ENCODE measurements at regions not wholly inside any gene's neighbourhood (a gene's known extent, or its start where the extent isn't known, plus 50 kb on each side); places are given as distances from the start of the nearest gene placed in this dataset.

- in situ Hi-C loops (cut with MboI; ENCODE audit: low sequenced_read_pairs) = no loop called here
These were observed 117.0 kb upstream of the BLID start for GRCh38 chr11:122232985-122233384.

GRCh38 chr11:122230385-122230755 lies 114.4 kb upstream of the BLID start:
- H3K4me3 ChIP-seq = no peak overlapping the region
- in situ Hi-C loops (cut with MboI; ENCODE audit: low sequenced_read_pairs) = no loop called here
- no peaks in the 10 kb centered on the region for H3K4me1 ChIP-seq
- no peaks in the 10 kb centered on the region for H3K27me3 ChIP-seq (ENCODE audit: low read depth)
- H3K36me3 ChIP-seq (replicated peaks) = no peaks in the 10 kb centered on the region
- H3K9me3 ChIP-seq = no peaks in the 10 kb centered on the region
- DNase-seq (ENCODE audit: low spot score in 2 of 2) = no peak

More at GRCh38 chr11:122232985-122233384, 117.0 kb upstream of the BLID start:
- Histone ChIP-seq H3K27me3 (ENCODE audit: low read depth) (no peaks in the 10 kb centered on the region; the same call in 1 of the 2 replicates), H3K36me3 (replicated peaks) (no peaks in the 10 kb centered on the region), H3K4me3 (no peak overlapping the region), H3K9me3 (no peaks in the 10 kb centered on the region), H3K4me1 (no peaks in the 10 kb centered on the region)
- no peak for DNase-seq (ENCODE audit: low spot score in 2 of 2)

DNA sequence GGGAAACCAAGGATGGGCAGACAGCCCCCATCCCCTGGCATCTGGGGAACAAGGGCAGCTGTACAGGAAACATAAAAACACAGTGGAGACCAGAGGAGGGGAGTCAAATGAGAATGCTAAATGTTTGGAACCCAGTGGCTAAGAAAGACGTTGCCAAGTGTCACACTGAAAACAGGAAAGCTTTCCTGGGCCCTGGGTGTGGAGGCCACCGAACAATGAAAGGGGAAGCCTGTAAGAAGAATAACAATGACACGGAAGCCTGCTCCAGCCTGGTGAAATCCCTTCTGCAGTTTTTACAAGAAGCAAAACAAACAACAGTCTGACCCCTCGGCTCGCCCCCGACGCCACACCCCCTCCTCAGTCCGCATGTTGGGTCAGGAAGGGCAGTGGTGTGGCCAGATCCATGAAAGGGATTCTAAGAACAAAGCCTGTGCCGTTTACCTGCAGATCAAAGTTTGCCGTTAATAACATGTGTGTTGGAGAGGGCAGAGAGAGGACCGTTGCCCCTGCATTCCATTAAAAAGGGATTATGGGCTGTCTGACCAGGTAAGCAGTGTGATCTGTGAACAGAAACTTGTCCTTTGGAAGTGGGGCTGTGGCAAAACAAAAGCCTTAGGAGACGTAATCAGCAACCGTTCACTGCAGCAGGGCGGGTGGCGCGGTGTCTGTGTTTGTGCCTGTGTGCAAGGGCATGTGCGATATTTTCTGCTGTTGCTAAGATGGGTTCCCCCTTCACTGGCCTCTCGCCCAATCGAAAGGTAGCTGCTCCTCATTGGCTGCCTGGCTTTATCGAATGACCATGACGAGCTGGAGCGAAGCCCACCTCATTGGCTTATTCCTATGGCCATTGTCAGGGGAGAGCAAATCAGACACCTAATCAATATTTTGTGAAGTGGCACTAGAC lies 113.7 kb upstream of the BLID start:
- no peaks in the 10 kb centered on the region for H3K4me1 ChIP-seq
- no peak overlapping the region for H3K4me3 ChIP-seq
- peak in 1 of 2 experiments; percentile 24 for DNase-seq (ENCODE audit: low spot score in 2 of 2)
- no peaks in the 10 kb centered on the region for H3K9me3 ChIP-seq
- in situ Hi-C loops (cut with MboI; ENCODE audit: low sequenced_read_pairs) = no loop called here
- H3K36me3 ChIP-seq (replicated peaks) = no peaks in the 10 kb centered on the region
- no peaks in the 10 kb centered on the region for H3K27me3 ChIP-seq (ENCODE audit: low read depth)

- no peak for DNase-seq (ENCODE audit: low spot score in 2 of 2)
- no peak overlapping the region for H3K4me3 ChIP-seq
- H3K36me3 ChIP-seq (replicated peaks) = no peaks in the 10 kb centered on the region
- H3K4me1 ChIP-seq = no peaks in the 10 kb centered on the region
- in situ Hi-C loops (cut with MboI; ENCODE audit: low sequenced_read_pairs) = no loop called here
- H3K27me3 ChIP-seq (ENCODE audit: low read depth) = no peaks in the 10 kb centered on the region
- no peaks in the 10 kb centered on the region for H3K9me3 ChIP-seq
These were observed 113.1 kb upstream of the BLID start for GRCh38 chr11:122229078-122229477.

DNA sequence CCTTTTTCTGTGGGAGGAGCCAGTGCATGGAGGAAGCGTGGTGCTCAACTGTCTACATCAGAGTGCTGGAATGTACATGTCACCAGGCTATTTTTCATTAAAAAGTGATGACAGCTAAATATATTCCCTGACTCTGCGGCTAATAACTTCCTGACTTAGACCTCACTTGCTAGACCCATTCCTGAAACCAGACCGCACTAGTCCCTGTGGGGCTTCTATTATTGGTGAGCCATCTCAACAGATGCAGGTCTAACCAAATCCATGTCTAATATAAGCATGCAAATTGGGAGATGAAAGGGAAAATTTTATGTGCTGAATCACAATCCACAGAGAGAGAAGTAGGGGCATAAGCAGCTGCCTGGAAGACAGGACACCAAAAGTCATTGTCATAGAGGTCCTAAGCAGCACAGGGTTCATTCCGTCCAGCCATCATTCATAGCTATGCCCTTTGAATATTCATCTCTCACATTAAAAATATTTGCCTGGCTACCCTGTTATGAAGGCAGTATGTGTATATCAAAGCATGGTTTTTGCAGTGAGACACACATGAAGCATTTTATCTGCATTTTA lies 110.9 kb upstream of the BLID start:
- no peaks in the 10 kb centered on the region for H3K9me3 ChIP-seq
- in situ Hi-C loops (cut with MboI; ENCODE audit: low sequenced_read_pairs) = no loop called here
- DNase-seq (ENCODE audit: low spot score in 2 of 2) = no peak
- H3K27me3 ChIP-seq (ENCODE audit: low read depth) = no peaks in the 10 kb centered on the region
- no peaks in the 10 kb centered on the region for H3K36me3 ChIP-seq (replicated peaks)
- H3K4me3 ChIP-seq = no peak overlapping the region
- no peaks in the 10 kb centered on the region for H3K4me1 ChIP-seq

DNA sequence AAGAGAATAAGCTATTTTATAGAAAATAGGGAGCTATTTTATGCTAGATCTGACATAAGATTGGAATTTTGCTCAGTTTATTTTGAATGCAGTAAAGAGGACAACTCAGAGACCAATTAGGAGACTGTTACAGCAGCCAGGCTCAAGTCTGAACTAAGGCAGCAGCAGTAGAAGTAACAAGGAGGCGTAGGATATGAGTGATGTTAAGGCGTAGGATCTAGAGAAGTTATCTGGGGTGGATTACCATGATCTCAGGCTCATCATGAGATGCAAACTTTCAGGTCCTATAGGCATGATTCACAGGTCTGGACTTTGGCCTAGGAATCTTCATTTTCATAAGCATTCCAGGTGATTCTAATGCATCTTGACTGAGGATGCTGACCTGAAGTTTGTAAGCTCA lies 108.9 kb upstream of the BLID start:
- no peaks in the 10 kb centered on the region for H3K36me3 ChIP-seq (replicated peaks)
- H3K4me3 ChIP-seq = no peak overlapping the region
- in situ Hi-C loops (cut with MboI; ENCODE audit: low sequenced_read_pairs) = no loop called here
- DNase-seq (ENCODE audit: low spot score in 2 of 2) = no peak
- no peaks in the 10 kb centered on the region for H3K9me3 ChIP-seq
- no peaks in the 10 kb centered on the region for H3K27me3 ChIP-seq (ENCODE audit: low read depth)
- H3K4me1 ChIP-seq = no peaks in the 10 kb centered on the region

GRCh38 chr11:122220321-122220720 lies 104.3 kb upstream of the BLID start:
- no peaks in the 10 kb centered on the region for H3K9me3 ChIP-seq
- DNase-seq (ENCODE audit: low spot score in 2 of 2) = no peak
- H3K27me3 ChIP-seq (ENCODE audit: low read depth) = no peaks in the 10 kb centered on the region
- no peaks in the 10 kb centered on the region for H3K4me1 ChIP-seq
- no peaks in the 10 kb centered on the region for H3K36me3 ChIP-seq (replicated peaks)
- no peak overlapping the region for H3K4me3 ChIP-seq
- in situ Hi-C loops (cut with MboI; ENCODE audit: low sequenced_read_pairs) = no loop called here

DNA sequence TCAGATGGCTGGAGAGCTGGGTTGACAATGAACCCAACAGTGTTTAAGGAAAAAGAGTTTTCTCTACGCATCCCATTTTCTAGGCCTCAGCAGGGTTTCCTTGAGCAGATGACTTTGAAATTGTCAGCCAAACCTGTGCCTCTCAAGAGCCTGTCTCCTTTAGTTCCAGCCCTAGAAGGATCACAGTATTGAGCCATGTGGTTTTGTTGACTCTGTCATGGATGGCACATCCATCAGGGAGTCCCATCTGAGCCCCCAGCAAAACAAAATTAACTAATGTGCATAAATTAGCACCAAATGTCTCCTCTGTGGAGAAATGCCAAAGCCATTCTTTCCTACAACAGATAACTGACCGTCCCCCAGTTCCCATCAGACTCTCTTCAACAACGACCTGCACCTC lies 103.8 kb upstream of the BLID start:
- no peaks in the 10 kb centered on the region for H3K9me3 ChIP-seq
- no peak overlapping the region for H3K4me3 ChIP-seq
- H3K4me1 ChIP-seq = no peaks in the 10 kb centered on the region
- no peak for DNase-seq (ENCODE audit: low spot score in 2 of 2)
- no peaks in the 10 kb centered on the region for H3K36me3 ChIP-seq (replicated peaks)
- in situ Hi-C loops (cut with MboI; ENCODE audit: low sequenced_read_pairs) = loop anchor here (5.0 kb wide), 1 partner anchor 288 kb away; no protein-coding TSS in a partner anchor
- no peaks in the 10 kb centered on the region for H3K27me3 ChIP-seq (ENCODE audit: low read depth)

GRCh38 chr11:122215244-122215992 lies 99.4 kb upstream of the BLID start:
- peak; percentile 28 to 72 for DNase-seq (ENCODE audit: low spot score in 2 of 2)
- H3K36me3 ChIP-seq (replicated peaks) = no peaks in the 10 kb centered on the region
- H3K4me3 ChIP-seq = no peak overlapping the region
- in situ Hi-C loops (cut with MboI; ENCODE audit: low sequenced_read_pairs) = loop anchor here (5.0 kb wide), 1 partner anchor 292 kb away; no protein-coding TSS in a partner anchor
- H3K9me3 ChIP-seq = no peaks in the 10 kb centered on the region
- H3K4me1 ChIP-seq = no peaks in the 10 kb centered on the region
- H3K27me3 ChIP-seq (ENCODE audit: low read depth) = no peaks in the 10 kb centered on the region

GRCh38 chr11:122214567-122214966 lies 98.6 kb upstream of the BLID start:
- in situ Hi-C loops (cut with MboI; ENCODE audit: low sequenced_read_pairs) = no loop called here
- H3K36me3 ChIP-seq (replicated peaks) = no peaks in the 10 kb centered on the region
- H3K4me1 ChIP-seq = no peaks in the 10 kb centered on the region
- no peaks in the 10 kb centered on the region for H3K27me3 ChIP-seq (ENCODE audit: low read depth)
- H3K9me3 ChIP-seq = no peaks in the 10 kb centered on the region
- no peak for DNase-seq (ENCODE audit: low spot score in 2 of 2)
- no peak overlapping the region for H3K4me3 ChIP-seq

DNA sequence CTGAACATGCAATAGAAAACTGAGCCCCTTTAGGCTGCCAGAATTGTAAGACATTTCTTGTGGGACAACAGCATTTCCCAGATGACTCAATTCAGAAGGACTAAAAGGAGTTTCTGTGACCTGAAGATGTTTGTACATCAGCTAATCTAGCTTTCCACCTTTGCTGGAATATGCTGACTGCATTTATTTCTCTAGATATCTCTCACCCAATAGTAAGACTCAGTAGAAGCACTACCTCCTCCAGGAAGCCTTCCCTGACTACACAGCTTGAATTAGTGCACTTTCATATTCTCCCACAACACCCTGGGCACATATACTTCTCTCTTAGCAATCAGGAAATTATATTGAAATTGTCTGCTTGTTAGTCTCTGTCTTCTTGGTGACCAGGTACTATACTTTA lies 98.1 kb upstream of the BLID start:
- DNase-seq (ENCODE audit: low spot score in 2 of 2) = no peak
- H3K9me3 ChIP-seq = no peaks in the 10 kb centered on the region
- no peaks in the 10 kb centered on the region for H3K27me3 ChIP-seq (ENCODE audit: low read depth)
- H3K4me3 ChIP-seq = no peak overlapping the region
- H3K36me3 ChIP-seq (replicated peaks) = no peaks in the 10 kb centered on the region
- no peaks in the 10 kb centered on the region for H3K4me1 ChIP-seq
- in situ Hi-C loops (cut with MboI; ENCODE audit: low sequenced_read_pairs) = no loop called here

DNA sequence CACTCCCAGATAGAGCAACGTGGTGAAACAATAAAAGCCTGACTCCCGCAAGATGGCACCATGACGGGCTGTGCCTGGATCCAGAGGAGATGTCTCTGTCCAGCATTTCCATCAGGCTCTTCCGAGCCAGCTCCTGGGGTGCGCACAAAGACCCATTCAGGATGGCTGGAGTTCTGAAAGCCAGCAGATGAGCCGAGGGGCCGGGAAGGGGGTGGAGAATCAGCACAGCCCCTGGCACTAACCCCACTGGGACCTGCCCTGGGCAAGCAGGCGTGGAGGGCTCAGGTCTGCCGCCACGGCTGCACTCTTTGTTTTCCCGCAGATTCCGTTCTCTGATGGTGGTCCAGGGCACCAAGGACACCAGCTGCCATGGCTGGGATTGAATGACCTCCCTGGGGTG lies 97.2 kb upstream of the BLID start:
- in situ Hi-C loops (cut with MboI; ENCODE audit: low sequenced_read_pairs) = no loop called here
- Histone ChIP-seq H3K27me3 (ENCODE audit: low read depth) (no peaks in the 10 kb centered on the region), H3K4me1 (no peaks in the 10 kb centered on the region), H3K9me3 (no peaks in the 10 kb centered on the region), H3K36me3 (replicated peaks) (no peaks in the 10 kb centered on the region), H3K4me3 (no peak overlapping the region)
- no peak for DNase-seq (ENCODE audit: low spot score in 2 of 2)

GRCh38 chr11:122210367-122210997 lies 94.5 kb upstream of the BLID start:
- no peak overlapping the region for H3K4me3 ChIP-seq
- H3K4me1 ChIP-seq = no peaks in the 10 kb centered on the region
- no peaks in the 10 kb centered on the region for H3K9me3 ChIP-seq
- no peaks in the 10 kb centered on the region for H3K27me3 ChIP-seq (ENCODE audit: low read depth)
- in situ Hi-C loops (cut with MboI; ENCODE audit: low sequenced_read_pairs) = no loop called here
- no peak for DNase-seq (ENCODE audit: low spot score in 2 of 2)
- no peaks in the 10 kb centered on the region for H3K36me3 ChIP-seq (replicated peaks)
